HEK293 (cell line): ENCODE measurements at regions not wholly inside any gene's neighbourhood (a gene's known extent, or its start where the extent isn't known, plus 50 kb on each side); places are given as distances from the start of the nearest gene placed in this dataset.

ENCODE experiments used
- CTCF ChIA-PET: fragments of 350-600 bp; formaldehyde crosslinking; extraction: SDS; loops from one replicate; lab custom pipeline; 2021; ENCODE audit warnings: antibody characterized with exemption; lab: Yijun Ruan, JAX
- POLR2A ChIA-PET: fragments of 300-600 bp; formaldehyde crosslinking; extraction: SDS; loops from one replicate; lab custom pipeline; 2020; ENCODE audit warnings: antibody characterized with exemption, inconsistent platforms; lab: Yijun Ruan, JAX
- H3K27ac ChIP-seq: fragments of 200-500 bp; sonication (Bioruptor generic); 2 replicates; pipeline ENCODE4 v1.5.1; 2014; ENCODE audit warnings: low read depth, low read length, control low read depth, inconsistent platforms; ENCODE audit errors: extremely low read depth
- H3K36me3 ChIP-seq, 2 experiments: fragments of 200-500 bp in 1 of 2; sonication (Bioruptor generic) in 1 of 2; 1 replicate in 1 of 2; 2 replicates in 1 of 2; pipeline ENCODE4 v1.5.1; 2014 to 2017; ENCODE audit warnings: inconsistent platforms in 2 of 2, low read length in 2 of 2; ENCODE audit not compliant: control insufficient read depth in 2 of 2, insufficient read depth in 1 of 2
- H3K4me1 ChIP-seq: fragments of 200-500 bp; sonication (Bioruptor generic); 2 replicates; pipeline ENCODE4 v1.5.1; 2014; ENCODE audit warnings: mild to moderate bottlenecking, low read length, inconsistent platforms; ENCODE audit not compliant: control insufficient read depth, insufficient read depth
- H3K4me3 ChIP-seq: 2 replicates; pipeline ENCODE4 v1.5.1; 2011; ENCODE audit warnings: low read depth, mild to moderate bottlenecking, control low read depth, low read length, moderate library complexity
- H3K9me3 ChIP-seq: fragments of 200-500 bp; sonication (Bioruptor generic); 2 replicates; pipeline ENCODE4 v1.5.1; 2014; ENCODE audit warnings: low read depth, low read length, inconsistent platforms; ENCODE audit not compliant: control insufficient read depth, insufficient read depth
- FEZF1 ChIP-seq: fragments of 450-650 bp; formaldehyde crosslinking; IDR thresholded peaks from 2 replicates; pipeline ENCODE4 v1.5.1; 2016; ENCODE audit warnings: missing biosample characterization, missing genetic modification characterization
- KLF10 ChIP-seq: fragments of 450-650 bp; IDR thresholded peaks from 2 replicates; pipeline ENCODE4 v1.5.1; 2018; ENCODE audit warnings: missing biosample characterization, mild to moderate bottlenecking, missing genetic modification characterization
- OSR2 ChIP-seq: fragments of 450-650 bp; formaldehyde crosslinking; IDR thresholded peaks from 2 replicates; pipeline ENCODE4 v1.5.1; 2016; ENCODE audit warnings: missing biosample characterization, missing genetic modification characterization
- PRDM1 ChIP-seq: fragments of 450-650 bp; formaldehyde crosslinking; IDR thresholded peaks from 2 replicates; pipeline ENCODE4; 2016; ENCODE audit warnings: missing biosample characterization, missing genetic modification characterization
- SCRT2 ChIP-seq: fragments of 450-650 bp; formaldehyde crosslinking; IDR thresholded peaks from 2 replicates; pipeline ENCODE4 v1.5.1; 2016; ENCODE audit warnings: missing biosample characterization, missing genetic modification characterization
- SP3 ChIP-seq: fragments of 450-650 bp; formaldehyde crosslinking; IDR thresholded peaks from 2 replicates; pipeline ENCODE4 v1.5.1; 2016; ENCODE audit warnings: missing biosample characterization, missing genetic modification characterization
- ZEB2 ChIP-seq: fragments of 450-650 bp; formaldehyde crosslinking; IDR thresholded peaks from 2 replicates; pipeline ENCODE4 v1.5.1; 2016; ENCODE audit warnings: missing biosample characterization, missing genetic modification characterization
- ZFP69B ChIP-seq: fragments of 450-650 bp; formaldehyde crosslinking; IDR thresholded peaks from 2 replicates; pipeline ENCODE4 v1.5.1; 2016; ENCODE audit warnings: missing biosample characterization, missing genetic modification characterization
- ZNF133 ChIP-seq: fragments of 450-650 bp; formaldehyde crosslinking; IDR thresholded peaks from 2 replicates; pipeline ENCODE4 v1.5.1; 2016; ENCODE audit warnings: missing biosample characterization, missing genetic modification characterization
- ZNF138 ChIP-seq: fragments of 450-650 bp; formaldehyde crosslinking; IDR thresholded peaks from 2 replicates; pipeline ENCODE4 v1.5.1; 2016; ENCODE audit warnings: missing biosample characterization, missing genetic modification characterization, borderline replicate concordance
- ZNF169 ChIP-seq: fragments of 450-650 bp; formaldehyde crosslinking; IDR thresholded peaks from 2 replicates; pipeline ENCODE4 v1.5.1; 2016; ENCODE audit warnings: missing biosample characterization, missing genetic modification characterization
- ZNF2 ChIP-seq: fragments of 450-650 bp; formaldehyde crosslinking; IDR thresholded peaks from 2 replicates; pipeline ENCODE4 v1.5.1; 2016; ENCODE audit warnings: missing biosample characterization, missing genetic modification characterization
- ZNF221 ChIP-seq: fragments of 450-650 bp; formaldehyde crosslinking; IDR thresholded peaks from 2 replicates; pipeline ENCODE4 v1.5.1; 2017; ENCODE audit warnings: missing biosample characterization, missing genetic modification characterization, borderline replicate concordance
- ZNF24 ChIP-seq: fragments of 450-650 bp; formaldehyde crosslinking; IDR thresholded peaks from 2 replicates; pipeline ENCODE4 v1.5.1; 2016; ENCODE audit warnings: missing biosample characterization, missing genetic modification characterization
- ZNF404 ChIP-seq: fragments of 450-650 bp; formaldehyde crosslinking; IDR thresholded peaks from 2 replicates; pipeline ENCODE4 v1.5.1; 2017; ENCODE audit warnings: missing biosample characterization, missing genetic modification characterization
- ZNF433 ChIP-seq: fragments of 450-650 bp; formaldehyde crosslinking; IDR thresholded peaks from 2 replicates; pipeline ENCODE4 v1.5.1; 2016; ENCODE audit warnings: missing biosample characterization, missing genetic modification characterization, low read depth
- ZNF473 ChIP-seq: fragments of 450-650 bp; formaldehyde crosslinking; IDR thresholded peaks from 2 replicates; pipeline ENCODE4 v1.5.1; 2017; ENCODE audit warnings: missing biosample characterization, missing genetic modification characterization
- ZNF555 ChIP-seq: fragments of 450-650 bp; formaldehyde crosslinking; conservative IDR thresholded peaks from 2 replicates; pipeline ENCODE4 v1.5.1; 2017; ENCODE audit warnings: missing biosample characterization, mild to moderate bottlenecking, missing genetic modification characterization, inconsistent platforms
- ZNF654 ChIP-seq: fragments of 450-650 bp; formaldehyde crosslinking; IDR thresholded peaks from 2 replicates; pipeline ENCODE4 v1.5.1; 2016; ENCODE audit warnings: low read depth, missing biosample characterization, missing genetic modification characterization
- ZNF776 ChIP-seq: fragments of 450-650 bp; formaldehyde crosslinking; IDR thresholded peaks from 2 replicates; pipeline ENCODE4 v1.5.0; 2017; ENCODE audit warnings: missing biosample characterization, missing genetic modification characterization, borderline replicate concordance
- ZSCAN16 ChIP-seq: fragments of 450-650 bp; formaldehyde crosslinking; IDR thresholded peaks from 2 replicates; pipeline ENCODE4 v1.5.1; 2016; ENCODE audit warnings: missing biosample characterization, missing genetic modification characterization
- TF ChIP-seq, protein P1 (sequence below): fragments of 450-650 bp; IDR thresholded peaks from 2 replicates; pipeline ENCODE4 v1.5.1; 2018; ENCODE audit warnings: missing biosample characterization, missing genetic modification characterization
- TF ChIP-seq, protein P2 (sequence below): fragments of 450-650 bp; formaldehyde crosslinking; IDR thresholded peaks from 2 replicates; pipeline ENCODE4 v1.5.1; 2016; ENCODE audit warnings: missing biosample characterization, missing genetic modification characterization
- TF ChIP-seq, protein P3 (sequence below): IDR thresholded peaks from 2 replicates; pipeline ENCODE4 v1.6.1; 2011; ENCODE audit warnings: mild to moderate bottlenecking, low read depth, low read length, borderline replicate concordance
- TF ChIP-seq, protein P4 (sequence below): fragments of 450-650 bp; formaldehyde crosslinking; IDR thresholded peaks from 2 replicates; pipeline ENCODE4 v1.5.1; 2016; ENCODE audit warnings: missing biosample characterization, missing genetic modification characterization
- TF ChIP-seq, protein P5 (sequence below): fragments of 450-650 bp; formaldehyde crosslinking; IDR thresholded peaks from 2 replicates; pipeline ENCODE4 v1.5.0; 2017; ENCODE audit warnings: missing biosample characterization, missing genetic modification characterization, borderline replicate concordance

DNA sequence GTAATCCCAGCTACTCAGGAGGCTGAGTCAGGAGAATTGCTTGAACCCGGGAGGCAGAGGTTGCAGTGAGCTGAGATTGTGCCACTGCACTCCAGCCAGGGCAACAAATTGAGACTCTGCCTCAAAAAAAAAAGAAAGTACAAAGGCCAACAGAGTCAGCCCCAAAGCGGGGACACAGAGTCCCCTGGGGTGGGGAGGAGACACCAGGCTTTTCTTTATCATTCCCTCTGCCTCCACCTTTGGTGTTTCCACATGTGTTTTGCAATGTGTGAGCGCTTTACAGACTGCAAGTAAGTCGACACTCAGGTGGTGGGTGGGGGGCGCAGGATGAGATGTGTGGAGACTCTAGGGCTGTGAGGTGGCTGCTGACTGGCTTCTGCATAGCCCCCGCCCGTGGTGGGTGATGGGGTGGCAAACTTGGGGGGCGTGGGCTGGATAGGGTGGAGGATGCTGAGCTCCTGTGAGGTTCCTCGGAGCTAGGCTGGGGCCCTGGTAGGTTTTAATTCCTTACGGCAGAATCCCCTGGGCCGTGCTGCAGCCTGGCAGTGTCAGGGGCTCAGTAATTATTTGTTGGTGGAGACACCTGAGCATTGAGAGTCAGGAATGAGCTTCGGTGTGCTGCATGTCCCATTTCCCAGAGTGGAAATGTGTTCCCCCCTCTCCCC lies 177.2 kb downstream of the CTTN start:
- CTCF ChIA-PET: interaction anchor here (0.6 kb wide), 1 partner anchor 545 kb away, joined by 3 read pairs; no protein-coding TSS in a partner anchor
- H3K9me3 ChIP-seq: no peaks in the 10 kb centered on the region

DNA sequence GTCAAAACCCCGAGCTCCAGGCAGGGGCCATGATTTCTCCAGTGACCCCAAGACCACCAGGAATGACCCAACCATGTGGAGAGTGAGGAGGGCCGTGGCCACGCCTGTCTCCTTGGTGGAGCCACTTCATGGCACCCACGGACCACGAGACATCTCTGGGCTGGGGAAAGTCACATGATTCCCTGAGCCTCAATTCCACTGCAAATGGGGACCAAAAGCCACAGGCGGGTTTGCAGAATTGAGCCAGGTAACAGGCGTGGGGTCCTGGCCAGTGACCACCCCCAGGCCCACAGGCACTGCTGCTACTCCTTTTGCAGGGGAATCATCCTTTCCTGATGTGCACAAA lies 178.9 kb downstream of the CTTN start:
- CTCF ChIA-PET: no interaction called here

More for the DNA sequence above, 177.2 kb downstream of the CTTN start:
- POLR2A ChIA-PET: no interaction called here
- Histone ChIP-seq H3K36me3 (no peaks in the 10 kb centered on the region), H3K4me1 (no peaks in the 10 kb centered on the region), H3K27ac (no peak overlapping the region), H3K4me3 (no peak overlapping the region)
- TF ChIP-seq ZNF2 (tag by site-specific recombination): no peak
- TF ChIP-seq SP3 (tag by site-specific recombination): no peak
- no peak for TF ChIP-seq SCRT2
- TF ChIP-seq, protein P1, sequence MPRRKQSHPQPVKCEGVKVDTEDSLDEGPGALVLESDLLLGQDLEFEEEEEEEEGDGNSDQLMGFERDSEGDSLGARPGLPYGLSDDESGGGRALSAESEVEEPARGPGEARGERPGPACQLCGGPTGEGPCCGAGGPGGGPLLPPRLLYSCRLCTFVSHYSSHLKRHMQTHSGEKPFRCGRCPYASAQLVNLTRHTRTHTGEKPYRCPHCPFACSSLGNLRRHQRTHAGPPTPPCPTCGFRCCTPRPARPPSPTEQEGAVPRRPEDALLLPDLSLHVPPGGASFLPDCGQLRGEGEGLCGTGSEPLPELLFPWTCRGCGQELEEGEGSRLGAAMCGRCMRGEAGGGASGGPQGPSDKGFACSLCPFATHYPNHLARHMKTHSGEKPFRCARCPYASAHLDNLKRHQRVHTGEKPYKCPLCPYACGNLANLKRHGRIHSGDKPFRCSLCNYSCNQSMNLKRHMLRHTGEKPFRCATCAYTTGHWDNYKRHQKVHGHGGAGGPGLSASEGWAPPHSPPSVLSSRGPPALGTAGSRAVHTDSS (tag by site-specific recombination): no peak
- TF ChIP-seq ZNF433 (tag by site-specific recombination): no peak
- no peak for TF ChIP-seq ZNF404
- no peak for TF ChIP-seq KLF10 (tag by site-specific recombination)
- TF ChIP-seq ZFP69B (tag by site-specific recombination): no peak
- TF ChIP-seq ZNF24 (tag by site-specific recombination): no peak
- no peak for TF ChIP-seq ZNF221 (tag by site-specific recombination)

More for the DNA sequence above, 178.9 kb downstream of the CTTN start:
- Histone ChIP-seq H3K4me3 (no peak overlapping the region), H3K9me3 (no peaks in the 10 kb centered on the region), H3K36me3 (no peaks in the 10 kb centered on the region), H3K4me1 (no peaks in the 10 kb centered on the region), H3K27ac (no peak overlapping the region)
- POLR2A ChIA-PET: no interaction called here
- no peak for TF ChIP-seq FEZF1 (tag by site-specific recombination)
- TF ChIP-seq PRDM1: no peak
- TF ChIP-seq, protein P2, sequence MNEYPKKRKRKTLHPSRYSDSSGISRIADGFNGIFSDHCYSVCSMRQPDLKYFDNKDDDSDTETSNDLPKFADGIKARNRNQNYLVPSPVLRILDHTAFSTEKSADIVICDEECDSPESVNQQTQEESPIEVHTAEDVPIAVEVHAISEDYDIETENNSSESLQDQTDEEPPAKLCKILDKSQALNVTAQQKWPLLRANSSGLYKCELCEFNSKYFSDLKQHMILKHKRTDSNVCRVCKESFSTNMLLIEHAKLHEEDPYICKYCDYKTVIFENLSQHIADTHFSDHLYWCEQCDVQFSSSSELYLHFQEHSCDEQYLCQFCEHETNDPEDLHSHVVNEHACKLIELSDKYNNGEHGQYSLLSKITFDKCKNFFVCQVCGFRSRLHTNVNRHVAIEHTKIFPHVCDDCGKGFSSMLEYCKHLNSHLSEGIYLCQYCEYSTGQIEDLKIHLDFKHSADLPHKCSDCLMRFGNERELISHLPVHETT (tag by site-specific recombination): no peak
- TF ChIP-seq, protein P3, sequence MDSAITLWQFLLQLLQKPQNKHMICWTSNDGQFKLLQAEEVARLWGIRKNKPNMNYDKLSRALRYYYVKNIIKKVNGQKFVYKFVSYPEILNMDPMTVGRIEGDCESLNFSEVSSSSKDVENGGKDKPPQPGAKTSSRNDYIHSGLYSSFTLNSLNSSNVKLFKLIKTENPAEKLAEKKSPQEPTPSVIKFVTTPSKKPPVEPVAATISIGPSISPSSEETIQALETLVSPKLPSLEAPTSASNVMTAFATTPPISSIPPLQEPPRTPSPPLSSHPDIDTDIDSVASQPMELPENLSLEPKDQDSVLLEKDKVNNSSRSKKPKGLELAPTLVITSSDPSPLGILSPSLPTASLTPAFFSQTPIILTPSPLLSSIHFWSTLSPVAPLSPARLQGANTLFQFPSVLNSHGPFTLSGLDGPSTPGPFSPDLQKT: no peak
- no peak for TF ChIP-seq ZNF654 (tag by site-specific recombination)
- TF ChIP-seq OSR2 (tag by site-specific recombination): no peak
- no peak for TF ChIP-seq ZNF138 (tag by site-specific recombination)
- TF ChIP-seq, protein P4, sequence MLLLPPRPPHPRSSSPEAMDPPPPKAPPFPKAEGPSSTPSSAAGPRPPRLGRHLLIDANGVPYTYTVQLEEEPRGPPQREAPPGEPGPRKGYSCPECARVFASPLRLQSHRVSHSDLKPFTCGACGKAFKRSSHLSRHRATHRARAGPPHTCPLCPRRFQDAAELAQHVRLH (tag by site-specific recombination): no peak
- TF ChIP-seq ZNF776 (tag by site-specific recombination): no peak
- TF ChIP-seq ZNF133 (tag by site-specific recombination): no peak
- TF ChIP-seq, protein P5, sequence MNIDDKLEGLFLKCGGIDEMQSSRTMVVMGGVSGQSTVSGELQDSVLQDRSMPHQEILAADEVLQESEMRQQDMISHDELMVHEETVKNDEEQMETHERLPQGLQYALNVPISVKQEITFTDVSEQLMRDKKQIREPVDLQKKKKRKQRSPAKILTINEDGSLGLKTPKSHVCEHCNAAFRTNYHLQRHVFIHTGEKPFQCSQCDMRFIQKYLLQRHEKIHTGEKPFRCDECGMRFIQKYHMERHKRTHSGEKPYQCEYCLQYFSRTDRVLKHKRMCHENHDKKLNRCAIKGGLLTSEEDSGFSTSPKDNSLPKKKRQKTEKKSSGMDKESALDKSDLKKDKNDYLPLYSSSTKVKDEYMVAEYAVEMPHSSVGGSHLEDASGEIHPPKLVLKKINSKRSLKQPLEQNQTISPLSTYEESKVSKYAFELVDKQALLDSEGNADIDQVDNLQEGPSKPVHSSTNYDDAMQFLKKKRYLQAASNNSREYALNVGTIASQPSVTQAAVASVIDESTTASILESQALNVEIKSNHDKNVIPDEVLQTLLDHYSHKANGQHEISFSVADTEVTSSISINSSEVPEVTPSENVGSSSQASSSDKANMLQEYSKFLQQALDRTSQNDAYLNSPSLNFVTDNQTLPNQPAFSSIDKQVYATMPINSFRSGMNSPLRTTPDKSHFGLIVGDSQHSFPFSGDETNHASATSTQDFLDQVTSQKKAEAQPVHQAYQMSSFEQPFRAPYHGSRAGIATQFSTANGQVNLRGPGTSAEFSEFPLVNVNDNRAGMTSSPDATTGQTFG (tag by site-specific recombination): no peak
- TF ChIP-seq ZEB2 (tag by site-specific recombination): no peak
- no peak for TF ChIP-seq ZSCAN16 (tag by site-specific recombination)
- TF ChIP-seq ZNF473 (tag by site-specific recombination): no peak
- no peak for TF ChIP-seq ZNF555 (tag by site-specific recombination)
- no peak for TF ChIP-seq ZNF169 (tag by site-specific recombination)
